ENCODE measurements at regions not wholly inside any gene's neighbourhood (a gene's known extent, or its start where the extent isn't known, plus 50 kb on each side); places are given as distances from the start of the nearest gene placed in this dataset.

DNA sequence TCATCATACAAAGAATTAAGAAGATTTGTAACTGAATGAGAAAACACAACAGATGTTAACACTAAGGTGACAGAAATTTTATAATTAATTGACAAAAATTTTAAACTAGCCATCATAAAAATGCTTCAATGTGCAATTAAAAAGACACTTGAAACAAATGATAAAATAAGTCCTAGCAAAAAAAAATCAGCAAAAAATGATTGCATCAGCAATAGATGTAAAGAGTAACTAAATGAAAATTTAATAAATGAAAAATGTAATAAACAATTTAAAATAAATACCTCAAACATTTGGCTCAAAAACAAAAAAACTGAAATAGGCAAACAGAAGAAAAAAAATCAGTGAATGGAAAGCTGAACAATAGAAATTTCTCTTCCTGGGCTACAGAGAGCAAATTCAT lies 380.7 kb upstream of the GALNTL6 start:
- FAIRE-seq: no peak
- in situ Hi-C loops (cut with MboI): no loop called here
- CTCF ChIA-PET (ENCODE audit: low intra/inter-chr PET ratio): no interaction called here
- ATAC-seq: no peak
- H3K4me3 ChIP-seq: no peak overlapping the region
- no peaks in the 10 kb centered on the region for H3K27me3 ChIP-seq (ENCODE audit: control insufficient read depth in 2 of 2, insufficient read depth in 2 of 2, low read length in 2 of 2)
- 0 out of 2 replicates have a peak, but pooled peaks cover 1% of the 10 kb centered on the region for H3K9me3 ChIP-seq (replicated peaks; ENCODE audit: control insufficient read depth, insufficient read depth, low read depth, low read length)
- no peak overlapping the region for H3K27ac ChIP-seq (ENCODE audit: extremely low read depth, low read depth, low read length)
- H4K20me1 ChIP-seq (replicated peaks; ENCODE audit: control insufficient read depth, insufficient read depth, low read length): no peaks in the 10 kb centered on the region
- no peak overlapping the region for H3K9ac ChIP-seq (ENCODE audit: insufficient read depth in 1 of 2, low read depth in 2 of 2, low read length in 2 of 2)
- no peak for DNase-seq (ENCODE audit: extremely low read depth in 1 of 4, low spot score in 3 of 4)
- POLR2A ChIA-PET: no interaction called here
- H3K4me1 ChIP-seq (replicated peaks in 1 of 2; ENCODE audit: control insufficient read depth in 2 of 2, insufficient read depth in 2 of 2, low read length in 2 of 2): no peaks in the 10 kb centered on the region
- no TSS peak for BruUV-seq (replicated peaks)
- no peak overlapping the region for H2AFZ ChIP-seq (ENCODE audit: low read depth, low read length)
- H3K36me3 ChIP-seq (ENCODE audit: control insufficient read depth, insufficient read depth, low read length): no peaks in the 10 kb centered on the region
- TF ChIP-seq ZNF316 (IDR thresholded peaks at IDR 0.05) (peak; percentile 57; the same call in 1 of the 2 replicates), NR4A1 (CRISPR knock-in tag; IDR thresholded peaks at IDR 0.05) (no peak), NR4A1 (tag; IDR thresholded peaks at IDR 0.05) (no peak)
- intact Hi-C loops (cut with micrococcal nuclease): no loop called here
- no peak overlapping the region for H3K4me2 ChIP-seq (ENCODE audit: insufficient read depth, low read length)
- no peaks in the 10 kb centered on the region for H3K9me1 ChIP-seq (ENCODE audit: control insufficient read depth, insufficient read depth, low read length)
- H3K79me2 ChIP-seq (ENCODE audit: control insufficient read depth, insufficient read depth, low read length): no peaks in the 10 kb centered on the region

DNA sequence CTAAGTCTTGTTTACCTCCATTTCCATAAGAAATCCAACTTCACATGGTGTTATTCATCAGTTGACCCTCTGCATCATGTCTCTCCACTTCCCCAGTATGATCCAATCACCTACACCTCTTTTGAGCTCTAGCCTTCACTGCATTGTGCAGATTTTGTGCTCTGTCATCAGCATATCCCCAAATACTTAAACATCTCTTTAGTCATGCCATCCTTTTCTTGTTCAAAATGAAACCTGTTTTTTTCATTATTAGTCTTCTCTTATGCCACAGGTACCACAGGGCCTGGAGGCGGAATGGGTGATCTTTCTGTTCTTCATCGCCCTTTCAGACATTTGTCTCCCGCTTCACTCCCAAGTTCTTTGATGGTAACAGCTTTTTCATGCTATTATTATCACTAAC lies 382.7 kb upstream of the GALNTL6 start:
- 19% methylated on average over 3 of the region's 3 CpGs for WGBS (ENCODE audit: insufficient coverage, low coverage, missing lambda C conversion rate)
- intact Hi-C loops (cut with micrococcal nuclease): no loop called here
- no peaks in the 10 kb centered on the region for H3K9me1 ChIP-seq (ENCODE audit: control insufficient read depth, insufficient read depth, low read length)
- no TSS peak for BruUV-seq (replicated peaks)
- in situ Hi-C loops (cut with MboI): no loop called here
- CTCF ChIA-PET (ENCODE audit: low intra/inter-chr PET ratio): no interaction called here
- no peak overlapping the region for H2AFZ ChIP-seq (ENCODE audit: low read depth, low read length)
- DNase-seq (ENCODE audit: extremely low read depth in 1 of 4, low spot score in 3 of 4) (no peak), FAIRE-seq (no peak), ATAC-seq (no peak)
- H4K20me1 ChIP-seq (replicated peaks; ENCODE audit: control insufficient read depth, insufficient read depth, low read length): no peaks in the 10 kb centered on the region
- no peaks in the 10 kb centered on the region for H3K27me3 ChIP-seq (ENCODE audit: control insufficient read depth in 2 of 2, insufficient read depth in 2 of 2, low read length in 2 of 2)
- H3K4me1 ChIP-seq (replicated peaks in 1 of 2; ENCODE audit: control insufficient read depth in 2 of 2, insufficient read depth in 2 of 2, low read length in 2 of 2): no peaks in the 10 kb centered on the region
- H3K27ac ChIP-seq (ENCODE audit: extremely low read depth, low read depth, low read length): no peak overlapping the region
- H3K4me3 ChIP-seq: no peak overlapping the region
- no peaks in the 10 kb centered on the region for H3K36me3 ChIP-seq (ENCODE audit: control insufficient read depth, insufficient read depth, low read length)
- POLR2A ChIA-PET: no interaction called here
- no peak overlapping the region for H3K9ac ChIP-seq (ENCODE audit: insufficient read depth in 1 of 2, low read depth in 2 of 2, low read length in 2 of 2)
- no peak for TF ChIP-seq MECOM (CRISPR knock-in tag; IDR thresholded peaks at IDR 0.05)
- no peak for TF ChIP-seq RBM17 (IDR thresholded peaks at IDR 0.05; ENCODE audit: borderline replicate concordance, low read depth, low read length)
- TF ChIP-seq XRCC5 (IDR thresholded peaks at IDR 0.05; ENCODE audit: low read depth, low read length): no peak
- TF ChIP-seq, protein P1, sequence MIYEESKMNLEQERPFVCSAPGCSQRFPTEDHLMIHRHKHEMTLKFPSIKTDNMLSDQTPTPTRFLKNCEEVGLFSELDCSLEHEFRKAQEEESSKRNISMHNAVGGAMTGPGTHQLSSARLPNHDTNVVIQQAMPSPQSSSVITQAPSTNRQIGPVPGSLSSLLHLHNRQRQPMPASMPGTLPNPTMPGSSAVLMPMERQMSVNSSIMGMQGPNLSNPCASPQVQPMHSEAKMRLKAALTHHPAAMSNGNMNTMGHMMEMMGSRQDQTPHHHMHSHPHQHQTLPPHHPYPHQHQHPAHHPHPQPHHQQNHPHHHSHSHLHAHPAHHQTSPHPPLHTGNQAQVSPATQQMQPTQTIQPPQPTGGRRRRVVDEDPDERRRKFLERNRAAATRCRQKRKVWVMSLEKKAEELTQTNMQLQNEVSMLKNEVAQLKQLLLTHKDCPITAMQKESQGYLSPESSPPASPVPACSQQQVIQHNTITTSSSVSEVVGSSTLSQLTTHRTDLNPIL (CRISPR knock-in tag; IDR thresholded peaks at IDR 0.05): no peak
- no peak for TF ChIP-seq SAP30 (IDR thresholded peaks at IDR 0.05; ENCODE audit: borderline replicate concordance, insufficient read depth, low read depth, low read length, poor library complexity, severe bottlenecking)
- no peak for TF ChIP-seq GABPA (tag; conservative IDR thresholded peaks at IDR 0.05; ENCODE audit: low read depth)
- no peak for TF ChIP-seq HNRNPLL (IDR thresholded peaks at IDR 0.05; ENCODE audit: low read depth, low read length, poor library complexity, severe bottlenecking)
- no peak for TF ChIP-seq ZNF239 (CRISPR knock-in tag; IDR thresholded peaks at IDR 0.05)
- TF ChIP-seq ZNF184 (CRISPR knock-in tag; IDR thresholded peaks at IDR 0.05): no peak
- no peak for TF ChIP-seq BRD9 (IDR thresholded peaks at IDR 0.05; ENCODE audit: low read depth, partially characterized antibody)
- TF ChIP-seq, protein P2, sequence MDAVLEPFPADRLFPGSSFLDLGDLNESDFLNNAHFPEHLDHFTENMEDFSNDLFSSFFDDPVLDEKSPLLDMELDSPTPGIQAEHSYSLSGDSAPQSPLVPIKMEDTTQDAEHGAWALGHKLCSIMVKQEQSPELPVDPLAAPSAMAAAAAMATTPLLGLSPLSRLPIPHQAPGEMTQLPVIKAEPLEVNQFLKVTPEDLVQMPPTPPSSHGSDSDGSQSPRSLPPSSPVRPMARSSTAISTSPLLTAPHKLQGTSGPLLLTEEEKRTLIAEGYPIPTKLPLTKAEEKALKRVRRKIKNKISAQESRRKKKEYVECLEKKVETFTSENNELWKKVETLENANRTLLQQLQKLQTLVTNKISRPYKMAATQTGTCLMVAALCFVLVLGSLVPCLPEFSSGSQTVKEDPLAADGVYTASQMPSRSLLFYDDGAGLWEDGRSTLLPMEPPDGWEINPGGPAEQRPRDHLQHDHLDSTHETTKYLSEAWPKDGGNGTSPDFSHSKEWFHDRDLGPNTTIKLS (IDR thresholded peaks at IDR 0.05; ENCODE audit: borderline replicate concordance, low read depth): no peak
- H3K79me2 ChIP-seq (ENCODE audit: control insufficient read depth, insufficient read depth, low read length): no peaks in the 10 kb centered on the region
- 0 out of 2 replicates have a peak, but pooled peaks cover 1% of the 10 kb centered on the region for H3K9me3 ChIP-seq (replicated peaks; ENCODE audit: control insufficient read depth, insufficient read depth, low read depth, low read length)
- no peak overlapping the region for H3K4me2 ChIP-seq (ENCODE audit: insufficient read depth, low read length)

All from K562 (cell line).